ENCODE measurements at regions not wholly inside any gene's neighbourhood (a gene's known extent, or its start where the extent isn't known, plus 50 kb on each side); places are given as distances from the start of the nearest gene placed in this dataset.

GRCh38 chr4:121519236-121519838 lies 138.5 kb upstream of the QRFPR start:
- DNase-seq (ENCODE audit: low spot score): no peak

DNA sequence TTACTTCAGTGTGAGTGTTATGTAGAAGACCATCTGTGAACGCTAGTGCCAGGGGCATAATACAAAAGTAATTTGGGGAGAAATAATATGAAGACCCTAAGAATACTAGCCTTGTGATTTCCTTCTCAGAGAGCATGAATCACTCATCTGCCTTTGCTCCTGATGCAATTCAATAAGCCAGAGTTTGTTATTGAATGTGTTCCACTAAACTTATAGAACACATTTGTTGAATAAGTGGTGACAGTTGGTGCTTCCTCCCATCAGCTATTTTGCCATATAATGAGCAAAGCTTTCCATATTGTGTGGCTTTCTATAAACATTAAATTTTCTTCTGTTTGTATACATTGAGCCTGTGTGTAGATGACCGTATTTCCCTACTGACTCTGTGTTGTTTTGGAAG lies 136.4 kb upstream of the QRFPR start:
- DNase-seq (ENCODE audit: low spot score): no peak

GRCh38 chr4:121514443-121514842 lies 133.6 kb upstream of the QRFPR start:
- DNase-seq (ENCODE audit: low spot score): no peak

GRCh38 chr4:121510341-121510874 lies 129.6 kb upstream of the QRFPR start:
- DNase-seq (ENCODE audit: low spot score): no peak

GRCh38 chr4:121485190-121485804 lies 104.5 kb upstream of the QRFPR start:
- DNase-seq (ENCODE audit: low spot score): no peak

- peak; percentile 49 for DNase-seq (ENCODE audit: low spot score)
Observed at GRCh38 chr4:121484633-121485032, 103.8 kb upstream of the QRFPR start.

GRCh38 chr4:121479808-121480207 lies 99.0 kb upstream of the QRFPR start:
- DNase-seq (ENCODE audit: low spot score): no peak

DNA sequence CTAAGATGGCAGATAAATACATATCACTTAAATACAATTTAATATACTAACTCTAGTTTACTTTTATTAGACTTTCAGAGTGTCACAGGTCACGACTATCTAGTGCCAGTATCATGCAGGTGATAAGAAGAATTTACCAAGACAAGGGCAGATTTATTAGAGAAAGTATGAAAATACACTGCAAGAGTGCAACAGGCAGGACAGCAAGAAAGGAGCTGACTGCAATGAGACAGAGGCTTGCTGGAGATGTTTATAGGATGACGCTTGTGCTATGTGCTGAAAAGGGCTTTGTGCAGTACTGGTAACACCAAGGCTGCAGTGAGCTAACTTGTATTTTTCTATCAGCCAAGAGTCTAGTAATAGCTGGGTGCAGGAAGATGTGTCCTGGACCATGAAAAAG lies 96.7 kb upstream of the QRFPR start:
- no peak for DNase-seq (ENCODE audit: low spot score)

DNA sequence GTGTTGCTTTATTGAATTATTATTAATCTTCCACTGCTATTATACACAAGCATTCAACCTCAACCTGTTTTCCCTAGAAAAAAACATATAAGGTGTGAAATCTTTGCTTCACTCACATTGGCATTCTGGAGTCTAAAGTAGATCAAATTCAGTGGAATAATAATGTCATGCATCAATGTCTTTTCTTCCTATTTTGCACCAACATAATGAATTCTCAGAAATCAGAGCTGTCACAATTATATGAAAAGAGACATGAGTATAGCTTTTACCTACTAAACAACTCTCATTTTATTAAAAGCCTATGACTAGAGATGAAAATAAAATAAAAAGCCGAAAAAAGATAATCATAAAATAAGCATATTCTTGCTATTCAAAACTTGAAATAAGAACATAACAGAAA lies 96.3 kb upstream of the QRFPR start:
- no peak for DNase-seq (ENCODE audit: low spot score)

DNA sequence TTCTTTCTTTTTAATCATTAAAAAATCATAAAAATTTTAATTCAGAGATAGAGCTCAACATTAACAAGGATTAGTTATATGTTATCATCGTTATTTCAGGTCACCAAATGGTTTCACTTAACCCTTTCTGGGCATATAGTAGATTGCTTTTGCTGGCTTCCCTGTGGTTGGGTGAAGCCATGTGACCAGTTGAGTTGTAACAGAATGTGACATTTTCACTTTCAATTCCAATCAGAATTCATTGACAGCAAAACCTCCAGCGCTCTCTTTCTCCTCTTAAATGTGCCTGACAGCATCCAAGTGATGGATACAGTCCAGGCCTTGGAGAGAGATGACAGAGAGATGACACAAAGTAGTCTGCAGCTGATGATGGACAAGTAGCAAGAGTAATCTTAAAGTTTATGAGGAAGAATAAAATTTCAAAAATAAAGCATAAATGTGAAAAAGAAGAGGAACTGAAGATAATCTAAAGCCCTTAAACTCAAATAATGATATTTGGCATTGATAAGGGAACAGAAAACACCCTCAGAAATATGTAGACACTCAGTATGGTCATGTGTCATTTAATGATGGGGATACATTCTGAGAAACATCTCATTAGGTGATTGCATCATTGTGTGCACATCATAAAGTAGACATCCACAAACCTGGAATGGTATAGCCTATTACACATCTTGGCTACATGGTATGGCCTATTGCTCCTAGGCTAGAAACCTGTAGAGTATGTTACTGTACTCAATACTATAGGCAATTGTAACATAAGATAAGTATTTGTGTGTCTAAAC lies 92.3 kb upstream of the QRFPR start:
- DNase-seq (ENCODE audit: low spot score): no peak

DNA sequence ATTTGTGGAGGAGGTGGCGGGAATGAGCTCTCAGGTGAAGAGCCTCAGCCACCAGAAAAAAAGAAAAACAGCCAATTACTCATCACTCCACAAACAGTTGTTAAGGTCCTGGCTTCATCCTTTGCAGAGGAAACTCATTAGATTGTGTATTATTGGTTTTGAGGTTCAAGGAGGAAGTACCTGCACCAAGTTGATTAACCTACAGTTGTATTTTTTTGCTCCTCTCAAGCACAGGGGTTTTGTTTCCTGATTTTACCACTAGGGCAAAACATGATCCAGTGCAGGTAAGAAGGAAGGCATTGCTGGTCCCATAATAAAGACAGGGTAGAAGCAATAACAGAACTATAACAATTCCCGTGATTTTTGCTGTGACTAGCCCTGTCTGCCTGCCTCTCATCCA lies 84.0 kb upstream of the QRFPR start:
- no peak for DNase-seq (ENCODE audit: low spot score)

GRCh38 chr4:121462660-121463261 lies 81.9 kb upstream of the QRFPR start:
- DNase-seq (ENCODE audit: low spot score): peak; percentile 74

- DNase-seq (ENCODE audit: low spot score): no peak
Observed at GRCh38 chr4:121459026-121459425, 78.2 kb upstream of the QRFPR start.

DNA sequence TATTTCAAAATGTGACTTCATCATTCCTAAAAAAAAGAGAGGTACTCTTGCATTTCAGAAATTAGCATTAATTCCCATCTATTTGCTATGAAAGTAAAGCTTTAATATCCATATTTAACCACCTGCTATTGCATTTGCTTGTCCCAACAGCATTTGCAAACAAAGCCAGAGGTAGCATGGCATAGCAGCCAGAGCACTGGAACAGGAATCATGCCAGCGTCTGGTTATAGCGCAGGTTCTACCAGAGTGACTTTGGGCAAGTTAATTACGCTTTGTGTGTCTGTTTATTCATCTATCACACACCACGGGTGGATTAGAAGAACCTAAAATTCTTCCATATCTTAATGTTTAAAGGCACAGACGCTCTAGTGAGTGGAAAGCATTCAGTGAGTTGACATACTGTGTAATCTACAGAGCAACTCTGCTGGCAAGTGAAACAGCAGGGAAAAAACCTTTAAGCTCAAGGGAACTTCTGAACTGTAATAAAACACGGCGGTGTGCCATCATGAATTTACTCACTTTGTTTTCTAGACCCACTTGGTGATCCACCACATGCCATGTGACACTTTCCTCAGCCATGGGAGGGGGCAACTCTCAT lies 76.6 kb upstream of the QRFPR start:
- no peak for DNase-seq (ENCODE audit: low spot score)

- DNase-seq (ENCODE audit: low spot score): no peak
Observed at GRCh38 chr4:121455285-121455684, 74.5 kb upstream of the QRFPR start.

DNA sequence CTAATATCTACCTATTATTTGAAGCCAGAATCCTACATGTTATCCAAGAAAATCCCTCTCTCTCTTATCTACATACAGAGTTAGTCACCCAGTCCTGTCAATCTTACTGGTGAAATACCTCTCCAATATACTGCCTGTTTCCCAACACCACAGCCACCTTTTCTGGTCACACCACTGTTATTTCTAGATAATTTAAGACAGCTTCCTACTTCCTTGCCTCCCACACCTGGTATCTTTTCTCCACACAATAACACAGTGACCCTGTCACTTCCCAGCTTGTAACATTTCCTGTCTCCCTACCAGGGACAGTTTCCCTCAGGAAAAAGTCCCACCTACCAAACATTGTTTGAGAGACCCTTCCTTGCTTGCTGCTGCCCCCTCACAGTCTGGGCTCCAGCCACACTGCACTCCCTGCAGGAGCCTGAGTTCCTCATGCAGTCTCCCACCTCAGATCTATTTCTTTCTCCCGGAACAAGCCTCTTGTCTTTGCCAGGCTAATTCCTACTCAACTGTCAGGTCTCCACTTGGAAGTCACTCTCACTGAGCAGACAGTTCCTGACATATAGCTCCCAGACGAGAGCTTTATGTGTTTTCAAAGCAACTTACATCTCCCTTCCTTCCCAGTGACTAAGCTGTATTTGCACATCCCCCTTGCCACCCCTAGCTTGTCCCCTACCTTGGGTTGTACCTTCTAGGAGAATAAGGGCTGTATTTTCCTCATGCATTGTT lies 73.6 kb upstream of the QRFPR start:
- no peak for DNase-seq (ENCODE audit: low spot score)

DNA sequence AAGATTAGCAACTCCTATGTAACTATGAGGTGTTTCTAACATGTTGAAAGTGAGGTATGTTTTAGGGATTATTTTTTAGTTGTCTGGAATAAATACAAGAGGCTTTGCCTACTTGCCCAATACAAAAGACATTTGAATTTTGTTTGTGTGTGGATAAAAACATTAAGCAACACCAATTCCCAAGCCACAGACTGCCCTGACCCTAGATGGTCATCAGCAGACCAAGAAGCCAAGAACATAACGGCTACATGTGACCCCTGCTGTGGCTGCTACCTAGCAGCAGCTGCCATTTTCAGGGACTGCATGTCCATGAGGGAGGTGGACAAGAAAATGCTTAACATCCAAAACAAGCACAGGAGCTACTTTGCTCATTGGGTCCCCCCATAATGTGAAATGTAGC lies 70.5 kb upstream of the QRFPR start:
- no peak for DNase-seq (ENCODE audit: low spot score)

- no peak for DNase-seq (ENCODE audit: low spot score)
Observed at GRCh38 chr4:121449416-121449815, 68.6 kb upstream of the QRFPR start.

GRCh38 chr4:121448231-121448630 lies 67.4 kb upstream of the QRFPR start:
- no peak for DNase-seq (ENCODE audit: low spot score)

DNA sequence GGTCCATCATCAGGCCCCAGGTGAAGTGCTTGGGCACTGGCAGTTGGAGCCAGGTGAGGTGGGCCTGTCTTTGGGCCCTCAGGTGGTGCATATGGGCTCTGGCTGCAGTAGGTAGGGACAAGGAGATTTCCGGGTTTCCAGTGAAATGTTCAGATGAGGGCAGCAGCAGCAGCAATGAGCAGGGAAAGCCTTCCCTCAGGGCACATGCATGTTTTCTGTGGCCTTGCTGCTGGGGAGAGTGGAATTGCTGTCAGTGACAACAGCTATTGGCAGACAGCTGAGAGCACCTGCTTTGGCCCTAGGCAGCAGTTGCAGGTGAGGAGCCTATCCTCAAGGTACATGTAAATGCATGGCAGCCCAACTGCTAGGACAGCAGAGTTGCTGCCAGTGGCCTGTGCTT lies 58.9 kb upstream of the QRFPR start:
- no peak for DNase-seq (ENCODE audit: low spot score)

Measured in NAMALWA (cell line).